ENCODE measurements at regions not wholly inside any gene's neighbourhood (a gene's known extent, or its start where the extent isn't known, plus 50 kb on each side); places are given as distances from the start of the nearest gene placed in this dataset.

DNA sequence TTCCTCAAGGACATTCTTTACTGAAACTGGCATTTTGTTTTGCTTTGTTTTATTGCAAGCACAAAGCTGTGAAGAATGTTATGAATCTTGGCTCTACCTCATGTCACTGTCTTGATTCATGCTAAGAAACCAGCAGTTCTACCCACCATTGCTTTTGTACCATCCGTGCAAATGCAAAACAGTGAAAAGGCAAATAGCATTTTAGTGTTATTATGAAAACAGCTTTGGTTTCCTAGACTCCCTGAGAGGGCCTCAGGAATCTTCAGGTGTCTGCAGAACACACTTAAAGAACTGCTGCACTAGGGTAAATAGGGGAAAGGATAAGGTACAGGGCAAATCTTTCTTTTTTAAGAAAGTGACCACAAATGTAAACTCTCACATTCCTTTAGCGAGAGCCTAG, 318.9 kb downstream of the AHR start:
- TF ChIP-seq, protein P1, sequence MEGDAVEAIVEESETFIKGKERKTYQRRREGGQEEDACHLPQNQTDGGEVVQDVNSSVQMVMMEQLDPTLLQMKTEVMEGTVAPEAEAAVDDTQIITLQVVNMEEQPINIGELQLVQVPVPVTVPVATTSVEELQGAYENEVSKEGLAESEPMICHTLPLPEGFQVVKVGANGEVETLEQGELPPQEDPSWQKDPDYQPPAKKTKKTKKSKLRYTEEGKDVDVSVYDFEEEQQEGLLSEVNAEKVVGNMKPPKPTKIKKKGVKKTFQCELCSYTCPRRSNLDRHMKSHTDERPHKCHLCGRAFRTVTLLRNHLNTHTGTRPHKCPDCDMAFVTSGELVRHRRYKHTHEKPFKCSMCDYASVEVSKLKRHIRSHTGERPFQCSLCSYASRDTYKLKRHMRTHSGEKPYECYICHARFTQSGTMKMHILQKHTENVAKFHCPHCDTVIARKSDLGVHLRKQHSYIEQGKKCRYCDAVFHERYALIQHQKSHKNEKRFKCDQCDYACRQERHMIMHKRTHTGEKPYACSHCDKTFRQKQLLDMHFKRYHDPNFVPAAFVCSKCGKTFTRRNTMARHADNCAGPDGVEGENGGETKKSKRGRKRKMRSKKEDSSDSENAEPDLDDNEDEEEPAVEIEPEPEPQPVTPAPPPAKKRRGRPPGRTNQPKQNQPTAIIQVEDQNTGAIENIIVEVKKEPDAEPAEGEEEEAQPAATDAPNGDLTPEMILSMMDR (IDR thresholded peaks at IDR 0.05), result no peak
- TF ChIP-seq POLR2A (IDR thresholded peaks at IDR 0.05), result no peak
